Uterus (tissue), 2 donors: ENCODE measurements at regions not wholly inside any gene's neighbourhood (a gene's known extent, or its start where the extent isn't known, plus 50 kb on each side); places are given as distances from the start of the nearest gene placed in this dataset.

ENCODE experiments used
- POLR2A ChIP-seq, 2 donors: fragments of 450-650 bp; IDR thresholded peaks; one replicate each; pipeline ENCODE4 v1.6.1; 2016; ENCODE audit warnings: antibody characterized with exemption in 2 of 2, mild to moderate bottlenecking in 1 of 2, moderate library complexity in 1 of 2
- TF ChIP-seq, protein P1 (sequence below), 4 experiments: fragments of 200-600 bp in 2 of 4; fragments of 450-650 bp in 2 of 4; sonication (generic) in 2 of 4; IDR thresholded peaks; one replicate each; pipeline ENCODE4 v1.5.1; 2016 to 2019; ENCODE audit warnings: antibody characterized with exemption in 4 of 4, mild to moderate bottlenecking in 2 of 4, moderate library complexity in 1 of 4

DNA sequence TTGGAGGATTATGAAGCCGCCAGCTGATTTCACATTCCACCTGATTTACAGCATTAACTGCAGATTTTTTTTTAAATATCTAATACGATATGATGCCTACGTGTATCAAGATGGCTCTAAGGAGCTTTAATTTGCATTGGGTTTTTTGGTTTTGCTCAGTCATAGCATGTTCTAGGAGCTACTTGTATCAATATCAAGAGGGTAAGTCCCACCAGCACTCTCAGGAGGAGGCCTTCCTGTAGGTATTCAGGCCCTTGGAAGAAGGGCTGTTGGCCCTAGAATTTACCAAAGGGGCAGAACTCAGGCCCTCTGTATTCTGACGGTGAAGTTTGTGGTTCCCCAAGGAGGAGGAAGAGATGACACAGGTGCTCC, 97.2 kb upstream of the IPO5 start:
- no peak for TF ChIP-seq POLR2A (IDR thresholded peaks at IDR 0.05)
- TF ChIP-seq, protein P1, sequence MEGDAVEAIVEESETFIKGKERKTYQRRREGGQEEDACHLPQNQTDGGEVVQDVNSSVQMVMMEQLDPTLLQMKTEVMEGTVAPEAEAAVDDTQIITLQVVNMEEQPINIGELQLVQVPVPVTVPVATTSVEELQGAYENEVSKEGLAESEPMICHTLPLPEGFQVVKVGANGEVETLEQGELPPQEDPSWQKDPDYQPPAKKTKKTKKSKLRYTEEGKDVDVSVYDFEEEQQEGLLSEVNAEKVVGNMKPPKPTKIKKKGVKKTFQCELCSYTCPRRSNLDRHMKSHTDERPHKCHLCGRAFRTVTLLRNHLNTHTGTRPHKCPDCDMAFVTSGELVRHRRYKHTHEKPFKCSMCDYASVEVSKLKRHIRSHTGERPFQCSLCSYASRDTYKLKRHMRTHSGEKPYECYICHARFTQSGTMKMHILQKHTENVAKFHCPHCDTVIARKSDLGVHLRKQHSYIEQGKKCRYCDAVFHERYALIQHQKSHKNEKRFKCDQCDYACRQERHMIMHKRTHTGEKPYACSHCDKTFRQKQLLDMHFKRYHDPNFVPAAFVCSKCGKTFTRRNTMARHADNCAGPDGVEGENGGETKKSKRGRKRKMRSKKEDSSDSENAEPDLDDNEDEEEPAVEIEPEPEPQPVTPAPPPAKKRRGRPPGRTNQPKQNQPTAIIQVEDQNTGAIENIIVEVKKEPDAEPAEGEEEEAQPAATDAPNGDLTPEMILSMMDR (IDR thresholded peaks at IDR 0.05), result no peak
